ENCODE measurements at regions not wholly inside any gene's neighbourhood (a gene's known extent, or its start where the extent isn't known, plus 50 kb on each side); places are given as distances from the start of the nearest gene placed in this dataset.

DNA sequence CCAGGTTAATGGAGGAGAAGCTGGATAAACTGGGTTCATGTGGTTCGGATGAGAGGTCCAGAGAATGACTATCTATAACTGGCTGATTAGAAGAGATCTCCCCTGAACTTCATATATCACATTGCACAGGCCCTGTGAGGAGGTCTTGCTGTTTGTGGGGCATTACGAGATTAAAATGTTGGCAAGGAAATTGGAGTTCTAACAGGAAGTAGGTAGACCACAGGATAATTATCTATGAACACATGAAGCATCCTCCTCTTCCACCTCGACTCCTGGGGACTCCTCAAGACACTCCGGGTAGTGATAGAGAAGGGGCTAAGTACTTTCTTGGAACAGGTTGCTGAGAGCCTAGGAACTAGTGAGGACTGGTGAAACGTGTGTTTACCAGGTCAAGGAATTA is 418.8 kb downstream of the KCNH5 start:
- Mint-ChIP-seq H3K4me3 (no peak overlapping the region), H3K4me1 (no peaks in the 10 kb centered on the region), H3K36me3 (no peaks in the 10 kb centered on the region), H3K27me3 (ENCODE audit: low read depth) (no peaks in the 10 kb centered on the region), H3K27ac (no peak overlapping the region), H3K9me3 (peaks cover 3% of the 10 kb centered on the region)
- DNase-seq (ENCODE audit: low spot score in 2 of 2, unreplicated experiment in 2 of 2) = no peak
- TF ChIP-seq, protein P1, sequence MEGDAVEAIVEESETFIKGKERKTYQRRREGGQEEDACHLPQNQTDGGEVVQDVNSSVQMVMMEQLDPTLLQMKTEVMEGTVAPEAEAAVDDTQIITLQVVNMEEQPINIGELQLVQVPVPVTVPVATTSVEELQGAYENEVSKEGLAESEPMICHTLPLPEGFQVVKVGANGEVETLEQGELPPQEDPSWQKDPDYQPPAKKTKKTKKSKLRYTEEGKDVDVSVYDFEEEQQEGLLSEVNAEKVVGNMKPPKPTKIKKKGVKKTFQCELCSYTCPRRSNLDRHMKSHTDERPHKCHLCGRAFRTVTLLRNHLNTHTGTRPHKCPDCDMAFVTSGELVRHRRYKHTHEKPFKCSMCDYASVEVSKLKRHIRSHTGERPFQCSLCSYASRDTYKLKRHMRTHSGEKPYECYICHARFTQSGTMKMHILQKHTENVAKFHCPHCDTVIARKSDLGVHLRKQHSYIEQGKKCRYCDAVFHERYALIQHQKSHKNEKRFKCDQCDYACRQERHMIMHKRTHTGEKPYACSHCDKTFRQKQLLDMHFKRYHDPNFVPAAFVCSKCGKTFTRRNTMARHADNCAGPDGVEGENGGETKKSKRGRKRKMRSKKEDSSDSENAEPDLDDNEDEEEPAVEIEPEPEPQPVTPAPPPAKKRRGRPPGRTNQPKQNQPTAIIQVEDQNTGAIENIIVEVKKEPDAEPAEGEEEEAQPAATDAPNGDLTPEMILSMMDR (IDR thresholded peaks at IDR 0.05; ENCODE audit: unreplicated experiment) = no peak

DNA sequence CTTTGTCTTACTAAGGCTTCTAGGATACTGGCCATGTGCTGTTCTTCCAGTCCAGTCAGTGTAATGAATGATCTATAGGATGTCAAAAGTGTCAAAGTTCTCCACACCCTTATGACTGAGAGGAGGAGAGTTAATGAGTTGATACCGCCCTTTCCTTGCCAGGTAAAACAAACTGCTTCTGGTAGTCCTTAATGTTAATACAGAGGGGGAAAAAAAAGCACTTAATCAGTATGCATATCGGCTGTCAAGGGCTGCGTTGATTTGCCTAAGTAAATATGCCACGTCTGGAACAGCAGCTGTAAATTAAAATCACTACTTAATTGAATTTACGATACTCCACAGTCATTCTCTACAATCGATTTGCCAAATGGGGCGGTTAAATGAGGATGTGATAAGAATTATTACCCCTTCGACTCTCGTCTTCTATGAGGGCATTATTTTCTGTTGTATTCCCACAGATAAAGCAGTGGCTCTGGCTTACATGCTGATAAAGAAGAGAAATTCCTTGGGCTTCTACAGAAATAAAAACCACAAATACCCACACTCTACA is 416.0 kb downstream of the KCNH5 start:
- DNase-seq (ENCODE audit: low spot score in 2 of 2, unreplicated experiment in 2 of 2) = no peak
- Mint-ChIP-seq H3K27ac (no peak overlapping the region), H3K9me3 (peaks cover 7% of the 10 kb centered on the region), H3K36me3 (no peaks in the 10 kb centered on the region), H3K27me3 (ENCODE audit: low read depth) (no peaks in the 10 kb centered on the region), H3K4me1 (peaks cover 2% of the 10 kb centered on the region), H3K4me3 (no peak overlapping the region)
- TF ChIP-seq, protein P1 (IDR thresholded peaks at IDR 0.05; ENCODE audit: unreplicated experiment) = no peak

DNA sequence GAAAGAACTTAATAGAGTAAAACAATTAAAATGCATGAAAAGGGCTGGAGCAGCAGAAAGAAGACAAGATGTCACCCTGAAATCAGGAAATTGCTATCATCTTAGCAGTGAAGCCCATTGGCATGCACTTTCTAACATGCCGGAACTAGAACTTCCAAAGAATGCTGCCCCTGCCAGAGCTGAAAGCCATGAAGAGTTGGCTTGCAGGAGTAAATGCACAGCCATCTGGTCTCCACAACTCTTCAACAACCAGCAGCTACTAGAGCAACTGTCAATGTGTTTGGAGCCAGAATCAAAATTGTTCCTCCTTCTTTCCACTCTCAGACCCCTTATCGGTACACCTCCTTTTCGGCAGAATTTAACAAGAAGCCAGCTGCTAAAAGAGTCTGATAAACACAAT is 414.1 kb downstream of the KCNH5 start:
- H3K4me3 Mint-ChIP-seq = no peak overlapping the region

DNA sequence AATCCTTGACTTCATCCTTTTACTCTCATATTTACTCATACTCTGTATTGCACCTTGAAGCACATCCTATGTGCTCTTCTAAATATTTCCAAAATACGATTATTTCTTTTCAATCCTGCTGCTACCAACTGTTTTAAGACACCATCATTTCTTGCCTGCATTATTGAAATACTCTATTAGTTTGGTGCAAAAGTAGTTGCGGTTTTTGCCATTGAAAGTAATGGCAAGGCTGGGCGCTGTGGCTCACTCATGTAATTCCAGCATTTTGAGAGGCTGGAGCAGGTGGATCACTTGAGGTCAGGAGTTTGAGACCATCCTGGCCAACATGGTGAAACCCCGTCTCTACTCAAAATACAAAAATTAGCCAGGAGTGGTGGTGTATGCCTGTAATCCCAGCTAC is 412.5 kb downstream of the KCNH5 start:
- Mint-ChIP-seq H3K27ac (no peak overlapping the region), H3K36me3 (no peaks in the 10 kb centered on the region), H3K4me3 (no peak overlapping the region), H3K9me3 (peaks cover 6% of the 10 kb centered on the region), H3K4me1 (peaks cover 2% of the 10 kb centered on the region), H3K27me3 (ENCODE audit: low read depth) (no peaks in the 10 kb centered on the region)
- no peak for DNase-seq (ENCODE audit: low spot score in 2 of 2, unreplicated experiment in 2 of 2)
- TF ChIP-seq, protein P1 (IDR thresholded peaks at IDR 0.05; ENCODE audit: unreplicated experiment) = no peak

More for the DNA sequence above, 414.1 kb downstream of the KCNH5 start:
- no peak for DNase-seq (ENCODE audit: low spot score in 2 of 2, unreplicated experiment in 2 of 2)
- Mint-ChIP-seq H3K27ac (no peak overlapping the region), H3K36me3 (no peaks in the 10 kb centered on the region), H3K9me3 (peaks cover 7% of the 10 kb centered on the region), H3K27me3 (ENCODE audit: low read depth) (no peaks in the 10 kb centered on the region), H3K4me1 (peaks cover 2% of the 10 kb centered on the region)
- TF ChIP-seq, protein P1 (IDR thresholded peaks at IDR 0.05; ENCODE audit: unreplicated experiment) = no peak

DNA sequence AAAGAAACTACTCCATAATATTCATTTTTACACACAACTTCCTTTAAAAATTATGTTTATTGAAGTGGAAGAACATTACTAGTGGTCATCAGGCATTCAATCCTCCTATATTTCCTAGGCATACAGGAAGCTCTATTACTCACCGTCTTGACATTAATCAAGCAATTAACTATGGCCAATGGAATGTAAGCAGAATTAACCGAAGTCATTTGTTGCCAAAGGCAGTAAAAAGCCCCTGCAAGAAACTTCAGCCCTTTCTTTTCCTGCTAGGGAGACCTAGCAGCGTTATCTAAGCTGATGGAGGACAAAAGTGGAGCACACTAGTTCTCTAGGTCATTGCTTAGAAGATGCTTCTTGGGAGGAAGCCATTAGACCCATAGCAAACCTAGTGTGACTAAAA is 399.6 kb downstream of the KCNH5 start:
- no peak for DNase-seq (ENCODE audit: low spot score in 2 of 2, unreplicated experiment in 2 of 2)
- TF ChIP-seq, protein P1 (IDR thresholded peaks at IDR 0.05; ENCODE audit: unreplicated experiment) = no peak

More for the DNA sequence above, 399.6 kb downstream of the KCNH5 start:
- Mint-ChIP-seq H3K4me3 (no peak overlapping the region), H3K27ac (no peak overlapping the region), H3K4me1 (peaks cover 9% of the 10 kb centered on the region), H3K36me3 (no peaks in the 10 kb centered on the region), H3K27me3 (ENCODE audit: low read depth) (no peaks in the 10 kb centered on the region), H3K9me3 (no peaks in the 10 kb centered on the region)
